NCI-H1105 treated with DMSO at 0.1 percent for 48 hours (cell line): ENCODE measurements at regions not wholly inside any gene's neighbourhood (a gene's known extent, or its start where the extent isn't known, plus 50 kb on each side); places are given as distances from the start of the nearest gene placed in this dataset.

Experiments used
- DNase-seq: peaks from one replicate; lab custom pipeline; 2025; lab: John Stamatoyannopoulos, UW

- no peak for DNase-seq
Observed at GRCh38 chr12:115857923-115858322, 419.6 kb downstream of the MED13L start.

- DNase-seq: no peak
Observed at GRCh38 chr12:115857160-115857920, 420.2 kb downstream of the MED13L start.

- DNase-seq: no peak
Observed at GRCh38 chr12:115852054-115852453, 425.4 kb downstream of the MED13L start.

- DNase-seq: no peak
Observed at GRCh38 chr12:115850957-115851356, 426.5 kb downstream of the MED13L start.

- no peak for DNase-seq
Observed at GRCh38 chr12:115849262-115849943, 428.1 kb downstream of the MED13L start.

GRCh38 chr12:115847398-115847797 is 430.1 kb downstream of the MED13L start:
- no peak for DNase-seq

- no peak for DNase-seq
Observed at GRCh38 chr12:115846516-115846915, 431.0 kb downstream of the MED13L start.

GRCh38 chr12:115840159-115840558 is 437.3 kb downstream of the MED13L start:
- no peak for DNase-seq

- no peak for DNase-seq
Observed at GRCh38 chr12:115838952-115839351, 438.5 kb downstream of the MED13L start.

- no peak for DNase-seq
Observed at GRCh38 chr12:115837220-115837619, 440.3 kb downstream of the MED13L start.

- DNase-seq: no peak
Observed at GRCh38 chr12:115835445-115835844, 442.0 kb downstream of the MED13L start.

- no peak for DNase-seq
Observed at GRCh38 chr12:115833704-115834103, 443.8 kb downstream of the MED13L start.

GRCh38 chr12:115830633-115831032 is 446.9 kb downstream of the MED13L start:
- no peak for DNase-seq

GRCh38 chr12:115830070-115830469 is 447.4 kb downstream of the MED13L start:
- no peak for DNase-seq

- DNase-seq: no peak
Observed at GRCh38 chr12:115828168-115828567, 449.3 kb downstream of the MED13L start.

- DNase-seq: no peak
Observed at GRCh38 chr12:115824936-115825602, 452.4 kb downstream of the MED13L start.

GRCh38 chr12:115823635-115824034 is 453.9 kb downstream of the MED13L start:
- no peak for DNase-seq

GRCh38 chr12:115820656-115821055 is 456.8 kb downstream of the MED13L start:
- DNase-seq: no peak

GRCh38 chr12:115818973-115819372 is 458.5 kb downstream of the MED13L start:
- no peak for DNase-seq

- no peak for DNase-seq
Observed at GRCh38 chr12:115817389-115817788, 460.1 kb downstream of the MED13L start.

GRCh38 chr12:115815924-115816323 is 461.6 kb downstream of the MED13L start:
- no peak for DNase-seq

- DNase-seq: no peak
Observed at GRCh38 chr12:115813256-115813655, 464.2 kb downstream of the MED13L start.

- no peak for DNase-seq
Observed at GRCh38 chr12:115811929-115812328, 465.6 kb downstream of the MED13L start.
